CMK (cell line): ENCODE measurements at regions not wholly inside any gene's neighbourhood (a gene's known extent, or its start where the extent isn't known, plus 50 kb on each side); places are given as distances from the start of the nearest gene placed in this dataset.
"Not testable (repeated sequence)": the region's sequence is repeated elsewhere in the genome, so short reads cannot be mapped to it uniquely, and the experiment has no call there.

ENCODE experiments used
- DNase-seq: peaks from one replicate; pipeline ENCODE4 v3.0.0-alpha.2; 2010; ENCODE audit warnings: low read depth

DNA sequence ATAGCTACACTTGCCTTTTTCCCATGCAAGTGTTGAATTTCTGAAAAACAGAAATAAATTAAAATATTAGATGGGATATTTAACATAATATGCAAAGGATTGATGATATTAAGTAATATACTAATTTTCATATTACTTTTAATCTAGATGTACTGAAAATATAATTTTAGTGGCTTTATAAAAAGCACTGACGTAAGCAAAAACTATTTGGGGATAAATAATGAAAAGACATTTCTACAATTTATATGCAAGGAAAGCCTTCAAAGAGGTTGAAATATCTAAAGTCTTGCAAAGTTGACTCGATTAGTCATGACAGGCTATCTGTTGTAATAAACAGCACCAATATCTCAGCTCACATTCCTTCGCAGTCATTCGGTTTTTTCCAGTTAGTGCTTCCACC lies 94.9 kb upstream of the ABCB5 start:
- no peak for DNase-seq

DNA sequence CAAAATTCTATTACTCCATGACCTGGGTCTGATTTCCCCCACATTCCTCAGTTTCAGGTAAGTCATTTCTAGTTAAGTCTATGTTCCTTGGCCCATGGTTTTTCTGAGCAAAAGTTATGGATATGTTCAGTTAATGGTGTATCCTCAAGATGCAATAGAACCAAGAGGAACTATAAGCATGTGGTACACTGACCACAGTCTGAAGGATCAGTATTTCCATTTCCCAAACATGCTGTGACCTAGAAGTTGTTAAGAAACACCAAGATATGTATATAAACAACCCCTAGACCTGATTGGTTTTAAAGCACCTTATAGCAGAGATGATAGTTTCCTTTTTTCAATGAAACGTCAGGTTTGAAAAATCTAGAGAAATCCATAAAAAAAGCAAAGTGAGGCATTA lies 94.2 kb upstream of the ABCB5 start:
- DNase-seq: no peak

DNA sequence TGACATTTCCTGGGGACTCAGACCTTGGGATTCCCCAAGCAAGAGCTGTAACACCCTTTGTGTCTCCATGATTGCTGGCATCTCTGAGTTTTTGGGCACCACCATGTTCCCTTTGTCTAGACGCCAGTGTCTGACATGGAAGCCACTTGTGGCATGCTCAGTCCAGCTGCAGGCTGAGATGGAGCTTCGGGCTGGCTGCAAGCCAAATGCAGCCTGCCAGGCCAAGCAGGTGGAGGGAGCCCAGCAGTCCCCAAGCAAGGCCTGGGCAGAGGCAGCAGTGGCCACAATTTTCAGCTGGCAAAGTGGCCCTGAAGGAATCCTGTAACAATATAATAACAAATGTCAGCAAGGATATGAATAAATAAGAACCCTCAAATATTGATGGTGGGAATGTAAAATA lies 86.2 kb upstream of the ABCB5 start:
- no peak for DNase-seq

DNA sequence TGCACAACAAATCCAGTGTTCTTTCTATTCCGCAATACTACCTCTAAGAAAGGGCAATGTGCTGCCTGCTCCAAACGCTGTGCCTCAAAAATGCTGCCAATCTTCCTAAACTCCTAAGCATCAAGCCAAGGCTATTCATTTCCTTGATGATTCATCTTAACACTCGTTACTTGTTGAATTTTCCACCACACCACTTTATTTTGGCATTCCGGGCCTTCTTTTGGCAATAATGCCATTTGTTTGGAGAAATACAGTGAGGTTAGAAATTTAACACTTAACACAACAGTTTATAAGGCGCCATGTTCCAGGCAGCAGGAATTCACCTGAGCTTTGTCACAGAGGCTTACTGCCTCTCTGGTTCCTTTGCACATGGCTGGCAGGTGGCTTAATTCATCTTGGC lies 82.6 kb upstream of the ABCB5 start:
- DNase-seq: no peak

DNA sequence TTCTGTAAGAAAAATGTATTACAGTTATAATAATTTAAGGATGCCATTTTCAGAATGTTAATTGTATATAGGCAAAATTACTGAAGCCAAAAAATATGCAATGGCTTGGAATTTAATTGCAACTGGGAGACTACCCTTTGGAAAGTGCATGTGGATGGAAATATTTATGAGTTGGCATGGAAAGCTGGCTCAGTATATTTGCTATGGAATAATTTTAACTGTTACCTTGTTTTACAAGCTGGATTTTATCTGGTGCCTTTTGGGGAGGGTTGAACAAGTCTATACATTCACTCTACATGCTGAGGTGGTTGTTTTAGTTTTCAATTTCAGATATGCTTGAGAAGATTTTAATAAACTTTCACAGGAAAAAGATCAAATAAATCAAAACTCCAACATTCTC lies 80.9 kb upstream of the ABCB5 start:
- DNase-seq: no peak

DNA sequence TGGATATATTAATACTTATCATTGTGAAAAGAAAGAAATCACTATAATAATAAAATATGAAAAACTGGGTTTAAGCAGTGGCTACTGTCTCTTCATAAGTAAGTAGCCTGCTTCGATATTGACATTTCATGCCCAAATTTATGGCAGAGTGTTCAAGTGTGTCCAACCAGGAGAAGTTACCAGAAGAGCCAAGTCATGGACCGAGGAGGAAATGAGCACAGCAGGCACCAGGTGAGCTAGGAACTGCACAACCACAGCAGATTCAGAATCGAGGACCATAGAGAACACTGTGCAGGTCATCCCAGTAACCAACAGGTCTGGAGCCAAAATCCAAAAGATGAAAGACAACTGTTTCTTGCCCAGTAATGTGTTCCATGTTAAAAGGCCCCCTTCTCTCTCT lies 79.9 kb upstream of the ABCB5 start:
- DNase-seq: no peak

DNA sequence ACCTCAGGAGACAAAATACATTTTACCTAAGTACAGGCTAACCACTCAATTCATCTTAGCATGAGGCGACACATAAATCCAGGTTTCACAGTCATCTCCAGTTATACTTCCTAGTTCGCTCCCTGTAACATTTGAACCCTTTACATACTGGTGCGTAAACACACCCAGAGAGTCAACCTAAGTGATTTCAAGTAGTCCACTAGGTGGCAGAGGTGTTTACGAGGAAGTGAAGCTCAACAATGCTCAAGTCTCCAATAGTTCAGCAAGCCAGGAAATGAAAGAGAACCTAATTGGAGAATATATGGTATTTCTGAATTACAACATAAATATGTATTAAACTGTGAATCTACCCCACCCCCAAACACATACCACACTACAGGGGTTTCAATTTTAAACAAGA lies 76.3 kb upstream of the ABCB5 start:
- peak; percentile 15 for DNase-seq

DNA sequence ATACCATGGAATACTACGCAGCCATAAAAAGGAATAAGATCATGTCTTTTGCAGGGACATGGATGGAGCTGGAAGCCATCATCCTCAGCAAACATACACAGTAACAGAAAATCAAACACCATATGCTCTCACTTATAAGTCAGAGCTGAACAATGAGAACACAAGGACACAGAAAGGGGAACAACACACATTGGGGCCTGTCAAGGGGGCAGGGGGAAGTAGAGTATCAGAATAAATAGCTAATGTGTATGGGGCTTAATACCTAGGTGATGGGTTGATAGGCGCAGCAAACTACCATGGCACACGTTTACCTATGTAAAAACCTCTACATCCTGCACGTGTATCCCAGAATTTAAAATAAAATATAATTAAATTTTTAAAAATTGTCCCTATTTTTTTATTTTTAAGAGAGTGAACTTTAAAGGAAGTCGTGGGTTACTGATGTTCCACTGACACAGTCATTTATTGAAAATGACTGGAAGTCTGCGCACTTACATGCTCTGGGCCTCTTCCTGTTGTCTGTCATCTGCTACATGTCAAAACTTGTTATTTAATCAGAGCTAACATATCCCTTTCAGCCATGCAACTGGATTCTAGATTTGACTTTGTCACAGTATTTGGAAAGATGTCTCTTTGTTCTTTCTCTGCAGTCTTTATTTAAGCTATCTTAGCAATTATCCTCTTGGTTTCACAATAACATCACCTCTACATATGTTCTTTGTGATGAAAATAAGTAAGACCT lies 73.7 kb upstream of the ABCB5 start:
- DNase-seq: no peak

DNA sequence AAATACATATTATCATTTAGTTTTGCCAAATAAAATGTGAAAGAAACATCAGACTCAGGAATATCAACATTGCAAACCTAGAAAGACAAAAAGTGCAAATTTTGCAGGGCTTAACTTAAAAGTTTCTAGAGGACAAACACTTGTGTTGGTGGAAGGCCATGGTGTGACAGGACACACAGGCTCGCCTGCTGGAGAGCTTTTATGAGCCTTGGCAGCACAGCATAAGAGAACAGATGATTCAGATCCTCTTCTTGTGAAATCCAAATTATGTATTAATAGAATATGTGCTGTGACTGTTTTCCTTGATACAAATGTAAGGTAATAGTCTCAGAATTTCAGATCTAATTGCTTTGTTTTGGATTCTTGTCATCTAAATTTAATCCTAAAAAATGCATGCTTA lies 72.9 kb upstream of the ABCB5 start:
- DNase-seq: no peak

DNA sequence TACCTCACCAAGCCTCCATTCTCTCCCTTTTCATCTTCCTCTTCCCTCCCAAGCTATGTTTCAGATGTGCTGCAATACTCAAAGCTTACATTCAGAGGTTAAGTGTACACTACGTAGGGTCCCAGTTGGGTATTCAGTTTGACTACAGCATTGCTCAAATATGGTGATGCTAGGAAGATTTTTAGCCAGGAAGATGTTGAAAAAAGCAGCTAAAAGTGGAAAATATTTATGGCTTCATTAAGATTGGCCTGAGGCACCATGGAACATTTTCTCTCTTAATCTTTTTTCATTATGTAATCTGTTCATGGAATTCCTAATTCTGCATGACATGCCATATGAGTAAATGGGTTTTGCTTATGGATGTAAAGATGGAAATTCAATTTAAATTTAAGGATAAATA lies 72.0 kb upstream of the ABCB5 start:
- DNase-seq: no peak

DNA sequence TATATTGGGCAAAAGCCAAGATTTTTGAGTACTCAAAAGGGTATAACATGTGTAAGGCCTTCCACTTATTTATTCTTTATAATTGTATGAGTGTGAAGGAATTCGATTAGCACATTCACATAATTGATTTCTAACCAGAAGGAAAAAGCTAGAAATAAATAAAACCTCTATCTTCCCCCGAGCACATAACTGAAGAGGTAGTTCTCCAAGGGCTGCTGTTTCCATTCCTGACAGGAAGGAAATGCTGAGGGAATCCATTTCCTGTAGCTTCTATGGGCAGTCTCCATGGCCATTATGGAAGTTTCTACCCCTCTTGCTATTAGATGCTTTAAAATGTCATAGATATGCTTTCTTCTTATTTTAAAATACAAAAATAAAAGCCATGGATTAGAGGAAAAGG lies 70.5 kb upstream of the ABCB5 start:
- DNase-seq: no peak

DNA sequence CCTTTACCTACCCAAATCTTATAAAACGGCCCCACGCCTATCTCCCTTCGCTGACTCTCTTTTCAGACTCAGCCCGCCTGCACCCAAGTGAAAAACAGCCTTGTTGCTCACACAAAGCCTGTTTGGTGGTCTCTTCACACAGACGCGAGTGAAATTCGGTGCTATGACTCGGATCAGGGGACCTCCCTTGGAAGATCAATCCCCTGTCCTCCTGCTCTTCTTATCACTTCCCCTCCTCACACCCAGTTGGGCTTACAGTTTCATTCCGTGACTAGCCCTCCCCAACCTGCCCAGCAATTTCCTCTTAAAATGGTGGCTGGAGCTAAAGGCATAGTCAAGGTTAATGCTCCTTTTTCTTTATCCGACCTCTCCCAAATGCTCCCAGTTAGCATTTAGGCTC lies 68.5 kb upstream of the ABCB5 start:
- DNase-seq: not testable (repeated sequence)

DNA sequence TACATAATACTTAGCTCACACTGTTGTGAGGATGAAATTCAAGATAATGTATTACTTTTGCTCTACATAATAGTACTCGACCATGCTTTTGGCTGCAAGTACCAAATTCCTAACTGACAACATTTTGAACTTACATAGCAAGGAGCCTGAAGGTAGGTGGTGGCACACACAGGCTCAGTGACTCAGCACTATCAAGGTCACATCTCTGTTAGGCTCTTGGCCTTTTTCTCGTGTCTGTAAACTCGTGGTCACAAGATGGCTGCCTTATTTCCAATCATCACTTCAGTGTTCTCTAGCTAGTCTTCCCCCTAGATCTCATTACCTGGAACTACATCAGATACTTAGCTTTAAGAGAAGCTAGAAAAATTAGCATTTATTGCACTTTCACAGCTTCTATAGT lies 61.4 kb upstream of the ABCB5 start:
- no peak for DNase-seq

DNA sequence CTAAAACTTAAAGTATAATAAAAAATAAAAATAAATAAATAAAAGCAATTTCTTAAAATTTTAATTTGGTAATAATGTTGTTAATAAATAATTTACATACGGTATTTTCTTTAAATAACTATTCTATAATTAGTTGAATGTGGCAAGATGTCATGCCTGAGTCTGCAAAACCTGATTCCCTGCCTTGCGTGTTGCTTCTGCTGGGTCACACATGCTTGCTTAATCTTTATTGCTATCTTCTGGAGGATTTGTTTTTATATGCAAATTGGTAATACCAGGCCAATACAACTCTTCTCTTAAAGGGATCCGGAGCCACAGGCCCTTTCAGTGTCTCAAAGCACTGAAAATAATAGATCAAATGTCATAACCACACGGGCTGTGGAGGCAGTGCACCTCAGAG lies 59.4 kb upstream of the ABCB5 start:
- DNase-seq: no peak

DNA sequence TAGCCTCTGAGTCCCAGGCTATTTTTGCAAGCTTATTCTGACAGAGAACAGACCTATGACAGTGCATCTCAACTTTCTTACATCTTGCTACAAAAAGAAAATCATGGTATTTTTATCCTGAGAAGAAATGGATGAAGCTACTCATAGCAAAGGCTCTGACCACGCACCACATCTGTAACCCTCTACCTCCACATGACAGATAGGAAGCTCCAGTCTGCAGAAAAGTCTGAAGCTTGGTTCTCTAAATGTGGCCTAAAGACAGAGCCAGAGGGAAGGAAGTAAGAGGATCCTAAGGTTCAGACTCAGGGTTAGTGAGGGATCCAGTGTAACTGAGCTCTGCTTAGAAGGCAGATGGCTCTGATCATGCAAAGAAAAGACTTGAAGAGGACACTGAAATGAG lies 58.4 kb upstream of the ABCB5 start:
- DNase-seq: no peak

DNA sequence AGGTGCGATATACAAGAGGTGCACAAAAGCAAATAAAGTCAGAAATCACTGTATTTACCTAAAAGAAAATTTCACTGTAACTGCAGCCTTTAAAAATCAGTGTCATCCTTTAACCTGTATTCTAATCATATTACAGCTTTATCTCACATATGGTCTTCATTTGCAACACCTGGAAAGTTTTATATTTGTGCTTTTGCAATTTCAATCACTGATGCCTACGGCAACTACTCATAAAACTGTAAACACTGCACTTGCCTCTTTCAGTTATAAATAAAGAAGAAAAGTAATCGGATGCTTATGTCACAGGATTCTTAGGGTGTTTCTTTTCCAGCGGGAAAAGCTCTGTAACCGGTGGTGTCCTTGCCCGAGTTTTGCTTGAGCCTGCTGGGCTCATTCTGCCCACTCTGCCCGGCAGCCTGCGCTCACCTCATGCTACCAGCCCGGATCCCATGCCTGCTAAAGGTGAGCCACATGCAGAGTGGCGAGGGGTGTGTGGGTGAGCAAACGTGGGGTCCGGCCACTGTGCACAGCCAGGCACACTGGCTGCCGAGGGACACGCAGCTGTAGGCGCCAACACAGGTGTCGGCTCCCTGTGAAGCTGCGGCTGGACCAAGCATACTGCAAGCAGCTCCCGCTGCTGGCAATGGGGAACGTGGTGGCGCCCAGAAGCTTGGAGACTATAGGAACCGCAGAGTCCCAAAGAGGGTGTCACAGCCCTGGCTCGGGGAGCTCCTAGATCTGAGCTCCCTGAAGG lies 56.3 kb upstream of the ABCB5 start:
- DNase-seq: no peak

DNA sequence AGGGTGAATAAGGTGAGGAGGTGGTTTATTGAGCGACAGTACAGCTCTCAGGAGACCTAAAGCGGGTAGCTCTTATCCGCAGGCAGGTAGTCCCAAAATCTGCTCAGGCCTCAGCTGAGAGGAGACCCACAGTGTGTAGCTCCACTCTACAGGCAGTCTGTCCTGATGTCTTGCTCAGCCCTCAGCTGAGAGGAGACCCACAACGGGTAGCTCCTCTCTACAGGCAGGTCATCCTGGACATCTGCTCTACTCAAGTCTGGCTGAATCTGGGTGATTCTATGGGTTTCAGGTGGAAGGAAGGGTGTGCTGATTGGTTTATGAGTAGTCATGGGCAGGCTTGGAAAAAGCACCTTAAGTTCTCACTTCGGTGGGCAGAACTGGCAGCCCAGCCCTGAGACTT lies 55.6 kb upstream of the ABCB5 start:
- DNase-seq: no peak

DNA sequence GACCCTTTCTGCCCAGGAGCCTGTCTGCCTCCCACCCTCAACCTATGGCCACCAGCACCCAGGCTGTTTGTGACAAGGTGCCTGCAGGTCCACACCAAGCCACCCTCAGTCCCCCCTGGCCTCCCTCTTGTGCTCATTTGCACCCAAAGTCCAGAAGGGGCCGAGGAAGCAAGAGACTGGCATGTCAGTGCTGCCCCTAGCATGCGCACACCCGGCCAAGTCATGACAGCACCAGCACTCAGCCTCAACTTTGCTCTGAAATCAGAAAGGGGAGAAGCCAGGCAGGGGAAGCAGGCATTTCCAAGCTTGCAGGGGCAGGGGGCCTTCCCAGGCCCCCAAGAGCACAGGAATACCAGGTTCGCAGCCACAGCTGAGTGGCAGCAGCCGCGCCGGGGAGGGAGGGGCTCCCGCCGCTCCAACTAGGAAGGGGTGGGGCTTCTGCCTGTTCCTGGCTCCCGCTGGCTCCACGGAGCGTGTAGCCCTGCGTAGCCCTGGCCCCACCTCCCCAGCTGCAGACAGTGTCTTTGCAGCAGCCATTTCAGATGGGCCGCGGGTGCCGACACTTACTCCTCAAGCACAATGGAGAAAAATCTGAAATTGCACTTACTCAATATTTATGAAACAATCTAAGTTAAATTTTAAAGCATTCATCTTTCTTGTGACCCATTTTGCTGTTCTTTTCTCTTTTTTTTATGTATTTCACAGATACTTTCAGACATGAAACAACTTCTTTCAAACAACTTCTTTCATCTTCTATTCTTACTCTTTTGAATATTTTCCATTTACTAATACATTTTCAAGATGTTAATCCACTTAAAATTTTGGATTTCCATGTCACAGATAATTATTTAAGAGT lies 54.9 kb upstream of the ABCB5 start:
- no peak for DNase-seq

DNA sequence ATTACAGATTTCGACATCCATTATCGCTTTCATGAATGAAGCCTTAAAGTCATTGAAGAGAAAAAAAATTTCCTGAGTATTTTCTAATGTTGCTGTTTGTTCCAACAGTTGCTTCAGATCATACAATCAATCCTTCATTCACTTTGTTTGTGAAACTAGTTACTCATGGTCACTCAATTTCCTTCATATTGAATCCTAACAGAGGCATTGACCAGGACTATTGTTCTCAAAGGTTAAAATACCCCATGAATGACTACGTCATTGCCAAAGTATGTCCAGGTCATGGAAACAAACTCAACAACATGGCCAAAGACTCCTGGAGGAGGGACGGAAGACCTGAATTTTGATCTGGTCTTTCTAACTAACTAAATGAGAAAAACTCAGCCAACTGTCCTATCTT lies 54.0 kb upstream of the ABCB5 start:
- no peak for DNase-seq

DNA sequence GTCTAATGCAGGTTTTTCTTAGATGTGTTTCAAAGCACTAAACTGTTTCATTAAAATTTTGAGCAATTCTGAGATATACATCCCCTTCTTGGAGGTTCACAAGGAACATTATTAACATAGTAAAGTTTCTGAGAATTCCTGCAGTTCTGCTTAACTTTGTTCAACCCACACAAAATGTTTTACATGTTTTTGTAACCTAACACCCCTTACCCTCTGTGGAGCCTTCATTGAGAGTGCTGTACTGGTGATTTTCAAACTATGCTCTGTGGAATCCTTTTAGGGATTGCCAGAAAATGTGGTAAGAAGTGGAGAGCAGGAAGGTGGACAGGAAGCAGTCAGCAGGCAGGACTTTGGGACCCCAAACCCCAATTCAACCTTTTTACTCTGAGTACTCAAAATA lies 53.6 kb upstream of the ABCB5 start:
- no peak for DNase-seq

DNA sequence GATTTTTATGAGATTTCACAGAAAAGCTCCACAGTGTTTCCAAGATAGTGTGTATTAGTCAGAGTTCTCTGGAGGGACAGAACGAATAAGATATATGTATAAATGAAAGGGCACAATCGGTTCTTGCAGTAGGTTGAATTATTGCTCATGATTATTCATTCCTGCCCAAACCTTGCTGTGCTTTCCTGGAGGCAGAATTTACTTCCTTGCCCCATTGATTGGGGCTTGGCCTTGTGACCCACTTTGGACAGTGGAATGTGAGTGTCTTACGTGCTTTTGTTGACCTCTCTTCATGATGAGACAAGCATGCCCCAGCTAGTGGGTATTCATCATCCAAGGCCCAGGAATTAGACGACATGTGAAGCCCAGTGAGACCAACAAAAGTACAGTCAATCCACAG lies 53.0 kb upstream of the ABCB5 start:
- DNase-seq: no peak
